ENCODE measurements at regions not wholly inside any gene's neighbourhood (a gene's known extent, or its start where the extent isn't known, plus 50 kb on each side); places are given as distances from the start of the nearest gene placed in this dataset.

- TF ChIP-seq, protein P1, sequence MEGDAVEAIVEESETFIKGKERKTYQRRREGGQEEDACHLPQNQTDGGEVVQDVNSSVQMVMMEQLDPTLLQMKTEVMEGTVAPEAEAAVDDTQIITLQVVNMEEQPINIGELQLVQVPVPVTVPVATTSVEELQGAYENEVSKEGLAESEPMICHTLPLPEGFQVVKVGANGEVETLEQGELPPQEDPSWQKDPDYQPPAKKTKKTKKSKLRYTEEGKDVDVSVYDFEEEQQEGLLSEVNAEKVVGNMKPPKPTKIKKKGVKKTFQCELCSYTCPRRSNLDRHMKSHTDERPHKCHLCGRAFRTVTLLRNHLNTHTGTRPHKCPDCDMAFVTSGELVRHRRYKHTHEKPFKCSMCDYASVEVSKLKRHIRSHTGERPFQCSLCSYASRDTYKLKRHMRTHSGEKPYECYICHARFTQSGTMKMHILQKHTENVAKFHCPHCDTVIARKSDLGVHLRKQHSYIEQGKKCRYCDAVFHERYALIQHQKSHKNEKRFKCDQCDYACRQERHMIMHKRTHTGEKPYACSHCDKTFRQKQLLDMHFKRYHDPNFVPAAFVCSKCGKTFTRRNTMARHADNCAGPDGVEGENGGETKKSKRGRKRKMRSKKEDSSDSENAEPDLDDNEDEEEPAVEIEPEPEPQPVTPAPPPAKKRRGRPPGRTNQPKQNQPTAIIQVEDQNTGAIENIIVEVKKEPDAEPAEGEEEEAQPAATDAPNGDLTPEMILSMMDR (IDR thresholded peaks at IDR 0.05), result no peak
- no peak for TF ChIP-seq POLR2A (IDR thresholded peaks at IDR 0.05)
These were observed 357.2 kb upstream of the EPHA4 start for GRCh38 chr2:221929259-221929658.
